ENCODE measurements at regions not wholly inside any gene's neighbourhood (a gene's known extent, or its start where the extent isn't known, plus 50 kb on each side); places are given as distances from the start of the nearest gene placed in this dataset.

GRCh38 chr2:217216316-217216715 lies 356.5 kb upstream of the TNP1 start:
- Histone ChIP-seq H3K36me3 (replicated peaks) (no peaks in the 10 kb centered on the region), H3K27me3 (replicated peaks) (no peaks in the 10 kb centered on the region), H3K27ac (no peak overlapping the region), H3K4me3 (ENCODE audit: low read depth, low read length) (no peak overlapping the region)
- in situ Hi-C loops (cut with HindIII; ENCODE audit: low pct_ligation_motif_present, low sequenced_read_pairs) = no loop called here
- no peak for DNase-seq
- no peak for TF ChIP-seq CTCF (IDR thresholded peaks at IDR 0.05; ENCODE audit: low read depth, low read length, missing control alignments)

- no peak for DNase-seq
- Histone ChIP-seq H3K27ac (no peak overlapping the region), H3K36me3 (replicated peaks) (no peaks in the 10 kb centered on the region), H3K4me3 (ENCODE audit: low read depth, low read length) (no peak overlapping the region), H3K27me3 (replicated peaks) (no peaks in the 10 kb centered on the region)
- in situ Hi-C loops (cut with HindIII; ENCODE audit: low pct_ligation_motif_present, low sequenced_read_pairs) = no loop called here
- no peak for TF ChIP-seq CTCF (IDR thresholded peaks at IDR 0.05; ENCODE audit: low read depth, low read length, missing control alignments)
Measured at GRCh38 chr2:217215877-217216276, 356.0 kb upstream of the TNP1 start.

- H3K36me3 ChIP-seq (replicated peaks) = no peaks in the 10 kb centered on the region
- H3K27ac ChIP-seq = no peak overlapping the region
- in situ Hi-C loops (cut with HindIII; ENCODE audit: low pct_ligation_motif_present, low sequenced_read_pairs) = no loop called here
- H3K4me3 ChIP-seq (ENCODE audit: low read depth, low read length) = no peak overlapping the region
- no peak for DNase-seq
- TF ChIP-seq CTCF (IDR thresholded peaks at IDR 0.05; ENCODE audit: low read depth, low read length, missing control alignments) = no peak
- H3K27me3 ChIP-seq (replicated peaks) = no peaks in the 10 kb centered on the region
Measured at GRCh38 chr2:217208867-217209266, 349.0 kb upstream of the TNP1 start.

- H3K27me3 ChIP-seq (replicated peaks) = no peaks in the 10 kb centered on the region
- H3K4me3 ChIP-seq (ENCODE audit: low read depth, low read length) = no peak overlapping the region
- no peaks in the 10 kb centered on the region for H3K36me3 ChIP-seq (replicated peaks)
- no peak for DNase-seq
- no peak overlapping the region for H3K27ac ChIP-seq
- no peak for TF ChIP-seq CTCF (IDR thresholded peaks at IDR 0.05; ENCODE audit: low read depth, low read length, missing control alignments)
- in situ Hi-C loops (cut with HindIII; ENCODE audit: low pct_ligation_motif_present, low sequenced_read_pairs) = no loop called here
Measured at GRCh38 chr2:217207699-217208010, 347.8 kb upstream of the TNP1 start.

- Histone ChIP-seq H3K36me3 (replicated peaks) (no peaks in the 10 kb centered on the region), H3K27me3 (replicated peaks) (no peaks in the 10 kb centered on the region), H3K27ac (no peak overlapping the region), H3K4me3 (ENCODE audit: low read depth, low read length) (no peak overlapping the region)
- DNase-seq = no peak
- TF ChIP-seq CTCF (IDR thresholded peaks at IDR 0.05; ENCODE audit: low read depth, low read length, missing control alignments) = no peak
- in situ Hi-C loops (cut with HindIII; ENCODE audit: low pct_ligation_motif_present, low sequenced_read_pairs) = no loop called here
Measured at GRCh38 chr2:217206907-217207698, 347.2 kb upstream of the TNP1 start.

Data from brain microvascular endothelial cell (primary cell).